ENCODE measurements at regions not wholly inside any gene's neighbourhood (a gene's known extent, or its start where the extent isn't known, plus 50 kb on each side); places are given as distances from the start of the nearest gene placed in this dataset.

DNA sequence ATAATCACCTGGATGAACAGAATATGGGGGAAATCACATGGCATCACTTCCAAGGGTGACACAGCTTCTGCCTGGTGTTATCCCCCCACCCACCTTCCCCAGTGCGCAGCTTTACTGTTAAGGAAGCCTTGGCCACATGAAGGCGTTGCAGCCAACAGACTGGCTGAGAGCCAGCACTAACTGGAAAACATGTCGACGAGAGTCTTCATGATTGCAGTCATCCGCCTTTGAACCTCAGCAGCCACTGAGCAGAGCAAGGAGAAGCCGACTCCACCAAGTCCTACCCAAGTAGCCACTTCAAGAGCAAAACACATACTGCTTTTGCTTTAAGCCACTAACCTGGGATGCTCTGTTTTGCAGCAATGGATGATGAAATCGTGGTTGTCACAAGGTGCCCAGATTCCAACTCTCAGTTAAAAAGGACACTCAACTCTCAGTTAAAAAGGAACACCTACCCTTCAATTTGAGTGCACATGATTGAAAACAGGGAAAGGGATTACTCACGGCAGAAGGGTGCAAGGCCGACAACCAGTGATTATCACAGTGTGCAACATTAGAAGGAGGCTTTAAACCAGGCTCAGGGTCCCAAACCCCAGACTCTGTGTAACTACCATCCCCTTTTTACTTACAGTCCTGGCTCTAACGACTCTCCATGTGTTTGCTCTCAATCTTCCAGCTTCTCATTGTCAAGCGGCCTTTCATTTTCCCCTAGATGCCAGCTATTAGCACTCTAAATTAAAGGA, 149.1 kb downstream of the KLF12 start:
- Histone ChIP-seq H3K36me3 (ENCODE audit: control insufficient read depth, insufficient read depth, low read length) (peaks cover 3% of the 10 kb centered on the region; the same call in 1 of the 2 replicates), H3K4me3 (replicated peaks; ENCODE audit: low read depth, low read length) (no peak overlapping the region), H3K27me3 (replicated peaks; ENCODE audit: control insufficient read depth, insufficient read depth, low read length) (no peaks in the 10 kb centered on the region)
- no peak for DNase-seq (ENCODE audit: extremely low read depth, insufficient read length)
- TF ChIP-seq, protein P1, sequence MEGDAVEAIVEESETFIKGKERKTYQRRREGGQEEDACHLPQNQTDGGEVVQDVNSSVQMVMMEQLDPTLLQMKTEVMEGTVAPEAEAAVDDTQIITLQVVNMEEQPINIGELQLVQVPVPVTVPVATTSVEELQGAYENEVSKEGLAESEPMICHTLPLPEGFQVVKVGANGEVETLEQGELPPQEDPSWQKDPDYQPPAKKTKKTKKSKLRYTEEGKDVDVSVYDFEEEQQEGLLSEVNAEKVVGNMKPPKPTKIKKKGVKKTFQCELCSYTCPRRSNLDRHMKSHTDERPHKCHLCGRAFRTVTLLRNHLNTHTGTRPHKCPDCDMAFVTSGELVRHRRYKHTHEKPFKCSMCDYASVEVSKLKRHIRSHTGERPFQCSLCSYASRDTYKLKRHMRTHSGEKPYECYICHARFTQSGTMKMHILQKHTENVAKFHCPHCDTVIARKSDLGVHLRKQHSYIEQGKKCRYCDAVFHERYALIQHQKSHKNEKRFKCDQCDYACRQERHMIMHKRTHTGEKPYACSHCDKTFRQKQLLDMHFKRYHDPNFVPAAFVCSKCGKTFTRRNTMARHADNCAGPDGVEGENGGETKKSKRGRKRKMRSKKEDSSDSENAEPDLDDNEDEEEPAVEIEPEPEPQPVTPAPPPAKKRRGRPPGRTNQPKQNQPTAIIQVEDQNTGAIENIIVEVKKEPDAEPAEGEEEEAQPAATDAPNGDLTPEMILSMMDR (IDR thresholded peaks at IDR 0.05; ENCODE audit: insufficient read depth, low read length, poor library complexity, severe bottlenecking): no peak

DNA sequence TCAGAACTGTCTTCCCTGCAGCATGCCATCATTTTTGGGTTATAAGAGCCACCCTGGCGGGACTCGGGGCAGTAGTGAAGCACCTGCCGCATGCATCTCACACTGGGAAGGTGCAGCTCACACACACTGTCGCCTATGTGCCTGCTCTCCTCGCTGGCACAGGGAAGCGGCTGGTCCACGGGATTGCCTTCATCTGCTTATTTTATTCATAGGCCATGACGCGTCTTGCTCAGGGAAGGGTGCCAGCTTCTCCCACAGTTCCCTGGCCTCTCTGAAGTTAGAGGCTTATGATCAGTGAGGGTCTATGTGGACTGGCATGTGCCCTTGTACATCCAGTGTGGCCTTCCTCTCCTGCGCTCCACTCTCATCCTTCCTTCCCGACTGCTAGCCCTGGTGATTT, 150.0 kb downstream of the KLF12 start:
- no peak for DNase-seq (ENCODE audit: extremely low read depth, insufficient read length)
- peaks cover 3% of the 10 kb centered on the region; the same call in 1 of the 2 replicates for H3K36me3 ChIP-seq (ENCODE audit: control insufficient read depth, insufficient read depth, low read length)
- TF ChIP-seq, protein P1 (IDR thresholded peaks at IDR 0.05; ENCODE audit: insufficient read depth, low read length, poor library complexity, severe bottlenecking): no peak
- no peak overlapping the region for H3K4me3 ChIP-seq (replicated peaks; ENCODE audit: low read depth, low read length)
- H3K27me3 ChIP-seq (replicated peaks; ENCODE audit: control insufficient read depth, insufficient read depth, low read length): no peaks in the 10 kb centered on the region

DNA sequence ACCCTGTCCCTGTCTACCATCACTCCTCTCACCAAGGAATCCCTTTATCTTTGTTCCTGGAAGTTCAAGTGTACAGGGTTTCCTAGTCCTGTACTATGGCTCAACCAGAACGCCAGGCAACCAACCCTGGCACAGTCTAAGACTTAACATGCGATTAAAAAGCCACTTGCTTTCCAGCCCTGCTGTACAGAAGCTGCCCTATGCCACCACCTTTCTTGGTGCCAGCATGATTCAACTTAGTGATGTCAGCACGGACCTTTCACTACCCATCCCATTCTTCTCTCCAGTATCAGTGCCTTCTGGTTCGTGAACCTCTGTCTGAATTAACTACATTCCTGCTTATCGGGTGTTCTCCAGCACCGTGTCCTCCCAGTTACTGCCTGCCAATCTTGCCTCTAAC, 151.1 kb downstream of the KLF12 start:
- Histone ChIP-seq H3K4me3 (replicated peaks; ENCODE audit: low read depth, low read length) (no peak overlapping the region), H3K36me3 (ENCODE audit: control insufficient read depth, insufficient read depth, low read length) (peaks cover 3% of the 10 kb centered on the region; the same call in 1 of the 2 replicates), H3K27me3 (replicated peaks; ENCODE audit: control insufficient read depth, insufficient read depth, low read length) (no peaks in the 10 kb centered on the region)
- TF ChIP-seq, protein P1 (IDR thresholded peaks at IDR 0.05; ENCODE audit: insufficient read depth, low read length, poor library complexity, severe bottlenecking): no peak
- no peak for DNase-seq (ENCODE audit: extremely low read depth, insufficient read length)

DNA sequence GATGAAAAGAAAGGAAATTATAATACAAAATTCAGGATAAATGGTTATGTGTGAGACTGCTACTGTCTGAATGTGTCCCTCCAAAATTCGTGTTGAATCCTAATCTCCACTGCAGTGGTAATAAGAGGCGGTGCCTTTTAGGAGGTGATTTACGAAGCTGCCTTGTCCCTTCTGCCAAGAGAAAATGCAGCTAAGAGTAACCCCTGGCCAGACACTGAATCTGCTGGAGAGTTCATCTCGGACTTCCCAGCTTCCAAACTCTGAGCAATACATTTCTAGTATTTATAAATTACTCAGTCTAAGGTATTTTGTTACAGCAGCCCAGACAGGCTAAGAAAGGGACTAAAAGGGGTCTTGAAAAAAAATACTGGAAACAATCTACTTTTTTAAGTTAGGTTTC, 152.6 kb downstream of the KLF12 start:
- no peak for DNase-seq (ENCODE audit: extremely low read depth, insufficient read length)
- Histone ChIP-seq H3K36me3 (ENCODE audit: control insufficient read depth, insufficient read depth, low read length) (peaks cover 3% of the 10 kb centered on the region; the same call in 1 of the 2 replicates), H3K4me3 (replicated peaks; ENCODE audit: low read depth, low read length) (no peak overlapping the region), H3K27me3 (replicated peaks; ENCODE audit: control insufficient read depth, insufficient read depth, low read length) (no peaks in the 10 kb centered on the region)
- TF ChIP-seq, protein P1 (IDR thresholded peaks at IDR 0.05; ENCODE audit: insufficient read depth, low read length, poor library complexity, severe bottlenecking): no peak

DNA sequence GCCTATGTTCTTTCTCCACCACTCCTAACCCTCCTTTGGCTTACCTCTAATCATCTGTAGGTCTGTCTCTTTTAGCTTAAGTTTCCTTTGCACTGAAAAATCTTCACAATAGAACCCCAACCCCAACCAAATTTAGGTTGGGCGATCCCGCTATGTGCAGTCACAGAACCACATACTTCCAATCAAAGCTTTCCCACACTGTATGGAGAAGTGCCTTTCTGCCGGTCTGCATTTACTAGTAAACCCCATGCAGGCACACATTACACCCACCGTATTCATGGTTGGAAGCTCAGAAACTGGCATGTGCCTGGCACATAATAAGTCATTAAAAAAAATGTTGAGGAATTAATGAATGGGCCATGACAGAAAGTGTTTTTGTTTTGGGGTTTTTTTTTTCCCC, 158.4 kb downstream of the KLF12 start:
- TF ChIP-seq, protein P1 (IDR thresholded peaks at IDR 0.05; ENCODE audit: insufficient read depth, low read length, poor library complexity, severe bottlenecking): no peak
- Histone ChIP-seq H3K36me3 (ENCODE audit: control insufficient read depth, insufficient read depth, low read length) (no peaks in the 10 kb centered on the region), H3K4me3 (replicated peaks; ENCODE audit: low read depth, low read length) (no peak overlapping the region), H3K27me3 (replicated peaks; ENCODE audit: control insufficient read depth, insufficient read depth, low read length) (no peaks in the 10 kb centered on the region)
- no peak for DNase-seq (ENCODE audit: extremely low read depth, insufficient read length)
